SK-N-SH treated with all-trans-retinoic acid at 6 μM for 48 hours (cell line): ENCODE measurements at regions not wholly inside any gene's neighbourhood (a gene's known extent, or its start where the extent isn't known, plus 50 kb on each side); places are given as distances from the start of the nearest gene placed in this dataset.

Experiments
- OSR1 ChIP-seq: fragments of 250-450 bp; sonication (Bioruptor Pico); IDR thresholded peaks from 2 replicates; pipeline ENCODE4 v1.8.0; 2022; ENCODE audit warnings: moderate library complexity, mild to moderate bottlenecking, inconsistent platforms
- TCF4 ChIP-seq: fragments of 250-450 bp; sonication (Bioruptor Pico); IDR thresholded peaks from 2 replicates; pipeline ENCODE4 v1.8.0; 2021; ENCODE audit warnings: mild to moderate bottlenecking, moderate library complexity, borderline replicate concordance
- TF ChIP-seq, protein P1 (sequence below): fragments of 250-450 bp; sonication (Bioruptor Pico); IDR thresholded peaks from 2 replicates; pipeline ENCODE4 v1.5.1; 2020; ENCODE audit warnings: low read depth, mild to moderate bottlenecking, moderate library complexity
- TF ChIP-seq, protein P2 (sequence below): fragments of 250-450 bp; sonication (Bioruptor Pico); IDR thresholded peaks from 2 replicates; pipeline ENCODE4 v1.8.0; 2021; ENCODE audit warnings: low read depth, mild to moderate bottlenecking, moderate library complexity, borderline replicate concordance

GRCh38 chr4:171169396-171169795 is 643.8 kb upstream of the GALNTL6 start:
- TF ChIP-seq, protein P1, sequence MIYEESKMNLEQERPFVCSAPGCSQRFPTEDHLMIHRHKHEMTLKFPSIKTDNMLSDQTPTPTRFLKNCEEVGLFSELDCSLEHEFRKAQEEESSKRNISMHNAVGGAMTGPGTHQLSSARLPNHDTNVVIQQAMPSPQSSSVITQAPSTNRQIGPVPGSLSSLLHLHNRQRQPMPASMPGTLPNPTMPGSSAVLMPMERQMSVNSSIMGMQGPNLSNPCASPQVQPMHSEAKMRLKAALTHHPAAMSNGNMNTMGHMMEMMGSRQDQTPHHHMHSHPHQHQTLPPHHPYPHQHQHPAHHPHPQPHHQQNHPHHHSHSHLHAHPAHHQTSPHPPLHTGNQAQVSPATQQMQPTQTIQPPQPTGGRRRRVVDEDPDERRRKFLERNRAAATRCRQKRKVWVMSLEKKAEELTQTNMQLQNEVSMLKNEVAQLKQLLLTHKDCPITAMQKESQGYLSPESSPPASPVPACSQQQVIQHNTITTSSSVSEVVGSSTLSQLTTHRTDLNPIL (CRISPR knock-in tag): no peak
- TF ChIP-seq OSR1: no peak
- TF ChIP-seq, protein P2, sequence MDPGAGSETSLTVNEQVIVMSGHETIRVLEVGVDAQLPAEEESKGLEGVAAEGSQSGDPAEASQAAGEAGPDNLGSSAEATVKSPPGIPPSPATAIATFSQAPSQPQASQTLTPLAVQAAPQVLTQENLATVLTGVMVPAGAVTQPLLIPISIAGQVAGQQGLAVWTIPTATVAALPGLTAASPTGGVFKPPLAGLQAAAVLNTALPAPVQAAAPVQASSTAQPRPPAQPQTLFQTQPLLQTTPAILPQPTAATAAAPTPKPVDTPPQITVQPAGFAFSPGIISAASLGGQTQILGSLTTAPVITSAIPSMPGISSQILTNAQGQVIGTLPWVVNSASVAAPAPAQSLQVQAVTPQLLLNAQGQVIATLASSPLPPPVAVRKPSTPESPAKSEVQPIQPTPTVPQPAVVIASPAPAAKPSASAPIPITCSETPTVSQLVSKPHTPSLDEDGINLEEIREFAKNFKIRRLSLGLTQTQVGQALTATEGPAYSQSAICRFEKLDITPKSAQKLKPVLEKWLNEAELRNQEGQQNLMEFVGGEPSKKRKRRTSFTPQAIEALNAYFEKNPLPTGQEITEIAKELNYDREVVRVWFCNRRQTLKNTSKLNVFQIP (CRISPR knock-in tag): no peak
- no peak for TF ChIP-seq TCF4
